IPS-18c (cell line): ENCODE measurements at regions not wholly inside any gene's neighbourhood (a gene's known extent, or its start where the extent isn't known, plus 50 kb on each side); places are given as distances from the start of the nearest gene placed in this dataset.
"Not testable (repeated sequence)": the region's sequence is repeated elsewhere in the genome, so short reads cannot be mapped to it uniquely, and the experiment has no call there.

Experiments used
- H3K4me3 ChIP-seq: 2 replicates; pipeline ENCODE4 v1.7.0; 2013; ENCODE audit warnings: low read depth, mild to moderate bottlenecking, low read length, moderate library complexity; ENCODE audit not compliant: insufficient read depth
- H3K9me3 ChIP-seq: one replicate; pipeline ENCODE4 v1.6.1; 2013; ENCODE audit warnings: mild to moderate bottlenecking, low read length, moderate library complexity; ENCODE audit not compliant: control insufficient read depth, insufficient read depth

DNA sequence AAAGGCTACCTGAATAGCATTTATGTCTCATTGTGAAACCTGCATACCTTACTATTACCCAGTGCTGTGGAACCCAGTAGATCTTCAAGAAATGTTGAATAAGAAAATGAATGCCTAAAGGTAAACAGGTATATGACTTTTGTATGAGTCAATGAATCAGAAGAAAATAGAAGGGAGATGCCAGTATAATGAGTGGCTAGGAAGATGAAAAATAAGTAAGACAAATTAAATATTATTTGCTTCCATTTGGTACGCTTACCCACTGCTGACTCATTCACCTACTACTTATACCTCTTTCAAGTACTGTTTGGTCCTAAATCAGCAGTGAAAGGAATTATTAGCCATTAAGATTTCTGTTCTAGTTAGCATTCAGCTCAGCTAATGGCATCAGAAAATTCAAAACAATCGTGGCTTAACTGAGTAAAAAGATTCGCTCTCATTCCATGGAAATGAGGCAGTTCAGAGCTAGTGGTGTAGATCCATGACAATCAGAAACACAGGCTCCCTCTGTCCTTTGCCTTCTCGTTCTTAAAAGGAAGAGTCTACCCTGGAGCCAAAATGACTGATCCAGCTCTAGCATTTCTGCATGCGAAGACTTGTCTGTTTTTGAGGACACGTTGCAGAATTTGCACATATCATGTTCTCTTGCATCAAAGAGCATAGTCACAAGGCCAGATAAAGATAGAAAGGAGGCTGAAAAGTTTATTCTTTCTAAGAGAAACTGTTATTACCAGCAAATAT lies 705.8 kb upstream of the USP15 start:
- H3K9me3 ChIP-seq = no peaks in the 10 kb centered on the region
- no peak overlapping the region for H3K4me3 ChIP-seq

DNA sequence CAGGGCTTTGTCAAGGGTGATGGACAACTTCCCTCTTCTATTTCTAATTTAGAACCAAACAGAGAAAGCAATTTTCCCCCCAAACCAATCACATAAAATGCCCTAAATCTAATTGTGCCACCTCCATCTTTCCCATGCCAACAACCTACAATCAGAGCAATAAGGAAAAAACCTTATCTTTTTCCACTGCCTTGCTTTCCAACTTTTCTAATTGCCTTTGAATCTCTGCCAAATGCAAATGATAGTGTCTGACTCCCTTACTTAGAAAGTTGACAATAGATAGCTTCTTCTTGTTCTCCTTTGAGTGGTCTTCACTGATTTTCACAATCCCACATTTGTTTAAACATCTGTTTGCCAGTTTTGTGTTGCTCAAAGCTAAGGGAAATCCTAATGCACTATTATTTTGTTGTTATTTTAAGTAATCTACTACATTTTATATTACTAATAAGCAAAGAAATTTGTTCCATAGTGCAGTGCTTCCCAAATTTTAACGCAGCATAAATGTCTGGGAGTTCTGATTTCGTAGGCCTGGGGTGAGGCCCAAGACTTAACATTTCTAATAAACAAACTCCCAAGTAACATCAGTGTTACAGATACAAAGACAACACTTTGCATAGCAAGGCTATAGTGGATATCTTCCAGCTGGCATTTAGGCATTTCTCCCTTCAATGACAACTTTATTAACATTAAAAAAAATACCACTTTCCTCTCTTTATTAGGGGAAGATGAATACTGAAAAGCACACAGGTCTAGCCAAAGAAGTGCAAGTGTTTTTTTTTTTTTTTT lies 696.3 kb upstream of the USP15 start:
- Histone ChIP-seq H3K4me3 (no peak overlapping the region), H3K9me3 (no peaks in the 10 kb centered on the region)

DNA sequence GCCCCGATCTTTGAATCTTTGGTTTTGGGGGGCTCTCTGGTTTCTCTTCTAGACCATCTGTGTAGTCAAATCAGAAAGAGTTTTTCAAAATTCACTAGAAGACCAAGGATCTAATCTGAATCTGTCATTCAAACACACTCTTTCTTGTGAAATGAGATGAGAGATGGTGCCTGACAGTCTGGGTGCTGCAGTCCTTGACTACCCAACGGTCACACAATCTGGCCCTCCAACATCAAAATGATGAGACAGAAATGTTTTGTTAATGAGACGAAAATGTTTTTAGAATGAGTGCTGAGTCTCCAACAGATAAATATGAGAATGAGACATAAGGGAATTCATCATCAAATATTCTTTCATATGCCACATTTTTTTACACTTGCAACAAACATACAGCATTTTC lies 695.7 kb upstream of the USP15 start:
- no peaks in the 10 kb centered on the region for H3K9me3 ChIP-seq
- no peak overlapping the region for H3K4me3 ChIP-seq

DNA sequence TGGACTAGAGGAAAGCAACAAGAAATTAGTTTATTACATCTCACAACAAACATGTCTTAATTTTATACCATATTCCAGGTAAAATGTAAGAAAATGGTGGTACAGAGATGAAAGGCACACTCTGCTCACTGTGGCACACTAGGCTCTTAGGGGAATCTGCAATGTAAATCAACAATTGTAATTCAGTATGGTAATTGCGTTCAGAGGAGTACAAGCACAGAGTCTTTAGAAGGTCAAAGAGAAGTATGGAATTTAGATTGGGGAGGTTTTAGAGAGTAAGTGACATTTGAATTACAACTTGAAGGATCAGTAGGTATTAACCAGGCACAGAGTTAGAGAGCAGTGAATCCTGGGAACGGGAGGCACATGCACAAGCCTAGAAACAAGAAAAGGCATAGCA lies 694.0 kb upstream of the USP15 start:
- no peaks in the 10 kb centered on the region for H3K9me3 ChIP-seq
- H3K4me3 ChIP-seq = no peak overlapping the region

DNA sequence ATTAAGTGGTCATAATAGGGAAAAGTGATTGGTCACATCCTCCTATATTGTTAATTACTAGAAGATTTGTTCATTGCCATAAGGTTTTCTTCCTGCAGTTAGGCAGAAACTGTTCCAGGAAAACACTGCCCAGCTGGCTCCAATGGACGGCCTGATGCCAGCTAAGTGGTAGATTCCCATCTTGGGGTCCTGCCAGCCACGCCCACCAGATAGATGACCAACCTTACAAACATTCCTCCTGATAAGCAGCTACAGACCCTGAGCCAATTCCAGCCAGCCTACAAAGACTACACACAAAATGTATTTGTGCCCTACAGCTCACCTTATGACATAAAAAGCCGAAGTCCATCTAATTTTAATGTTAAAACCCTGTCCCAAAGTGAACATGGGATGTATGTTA lies 685.9 kb upstream of the USP15 start:
- Histone ChIP-seq H3K9me3 (no peaks in the 10 kb centered on the region), H3K4me3 (no peak overlapping the region)

DNA sequence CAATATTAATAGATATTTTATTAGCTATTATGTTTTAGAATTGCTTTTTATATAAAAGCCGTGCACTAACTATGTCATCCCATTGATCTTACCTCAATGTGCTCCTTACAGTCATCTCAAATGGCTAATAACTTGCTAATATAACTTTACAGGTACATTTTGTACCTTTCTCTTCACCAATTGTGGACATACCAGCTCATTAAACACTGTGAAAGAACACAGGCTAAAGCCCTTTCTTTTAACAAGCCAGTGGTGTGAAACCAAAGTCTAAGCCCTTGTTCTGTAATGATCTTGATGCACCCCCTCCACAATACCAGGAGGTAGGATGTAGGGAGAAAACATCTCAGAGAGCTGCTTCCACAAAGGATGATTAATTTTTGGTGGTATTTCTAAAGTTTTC lies 675.3 kb upstream of the USP15 start:
- no peak overlapping the region for H3K4me3 ChIP-seq

DNA sequence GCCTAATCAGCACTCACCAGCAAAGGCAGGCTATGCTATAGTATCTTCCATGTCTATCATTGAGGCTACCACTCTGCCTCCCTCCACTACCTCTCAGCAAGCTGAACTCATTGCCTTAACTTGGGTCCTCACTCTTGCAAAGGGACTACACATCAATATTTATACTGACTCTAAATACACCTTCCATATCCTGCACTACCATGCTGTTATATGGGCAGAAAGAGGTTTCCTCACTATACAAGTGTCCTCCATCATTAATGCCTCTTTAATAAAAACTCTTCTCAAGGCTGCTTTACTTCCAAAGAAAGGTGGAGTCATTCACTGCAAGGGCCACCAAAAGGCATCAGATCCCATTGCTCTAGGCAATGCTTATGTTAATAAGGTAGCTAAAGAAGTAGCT lies 669.3 kb upstream of the USP15 start:
- not testable (repeated sequence) for H3K9me3 ChIP-seq, H3K4me3 ChIP-seq

More for the DNA sequence above, 675.3 kb upstream of the USP15 start:
- peaks cover 3% of the 10 kb centered on the region for H3K9me3 ChIP-seq

DNA sequence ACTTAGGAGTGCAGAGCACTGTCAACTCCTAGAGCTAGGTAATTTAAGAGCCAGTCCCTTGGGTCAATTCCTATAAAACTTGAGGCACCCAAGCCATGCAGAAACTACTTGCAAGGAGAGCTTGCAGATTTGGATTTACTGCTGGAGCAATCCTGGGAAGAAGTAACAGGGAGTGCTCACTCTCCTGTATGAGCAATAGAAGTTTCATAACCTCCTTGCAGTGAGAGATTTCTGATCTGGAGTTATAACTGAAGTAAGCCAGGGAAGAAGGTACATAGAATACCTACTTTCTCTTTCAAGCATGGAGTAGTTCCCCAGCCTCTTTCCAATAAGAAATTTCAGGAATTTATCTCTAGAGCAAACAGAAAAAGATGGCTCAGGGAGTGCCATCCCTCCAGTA lies 650.1 kb upstream of the USP15 start:
- Histone ChIP-seq H3K4me3 (no peak overlapping the region), H3K9me3 (no peaks in the 10 kb centered on the region)

DNA sequence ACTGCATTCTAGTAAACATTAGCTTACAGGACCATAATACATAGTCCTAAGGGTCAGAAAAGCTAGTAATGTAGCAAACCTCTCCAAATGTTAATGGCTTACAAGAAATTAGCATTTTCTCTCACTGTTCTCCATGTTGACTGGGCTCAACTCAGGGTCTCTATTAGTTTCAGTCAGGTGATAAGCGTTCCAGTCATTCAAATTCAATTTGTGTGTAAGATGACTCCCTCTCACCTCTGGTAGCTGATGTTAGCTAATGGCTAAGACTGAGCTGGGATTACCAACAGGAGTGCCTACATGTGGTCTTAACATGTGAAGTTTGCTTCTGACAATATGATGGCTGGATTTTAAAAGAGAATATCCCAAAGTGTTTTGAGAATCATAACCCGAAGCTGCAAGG lies 630.5 kb upstream of the USP15 start:
- no peak overlapping the region for H3K4me3 ChIP-seq

DNA sequence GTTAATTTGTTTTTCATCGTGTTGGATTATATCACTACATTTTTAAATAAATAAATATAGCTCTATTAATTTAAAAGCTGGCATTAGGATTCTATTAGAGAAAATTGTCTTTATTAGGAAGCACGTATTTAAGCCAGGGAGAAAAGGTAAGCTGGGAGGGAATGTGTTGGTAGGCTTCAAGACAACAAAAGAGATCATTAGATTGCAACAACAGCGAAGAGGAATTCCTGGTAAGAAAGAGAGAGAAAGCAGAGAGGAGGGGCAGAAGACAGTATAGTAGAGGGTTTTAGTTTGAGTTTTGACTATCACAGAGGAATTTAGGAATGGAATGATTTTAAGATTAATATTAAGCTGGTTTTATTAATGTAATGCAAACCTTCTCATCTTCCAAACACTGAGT lies 613.6 kb upstream of the USP15 start:
- no peaks in the 10 kb centered on the region for H3K9me3 ChIP-seq

More for the DNA sequence above, 630.5 kb upstream of the USP15 start:
- no peaks in the 10 kb centered on the region for H3K9me3 ChIP-seq

DNA sequence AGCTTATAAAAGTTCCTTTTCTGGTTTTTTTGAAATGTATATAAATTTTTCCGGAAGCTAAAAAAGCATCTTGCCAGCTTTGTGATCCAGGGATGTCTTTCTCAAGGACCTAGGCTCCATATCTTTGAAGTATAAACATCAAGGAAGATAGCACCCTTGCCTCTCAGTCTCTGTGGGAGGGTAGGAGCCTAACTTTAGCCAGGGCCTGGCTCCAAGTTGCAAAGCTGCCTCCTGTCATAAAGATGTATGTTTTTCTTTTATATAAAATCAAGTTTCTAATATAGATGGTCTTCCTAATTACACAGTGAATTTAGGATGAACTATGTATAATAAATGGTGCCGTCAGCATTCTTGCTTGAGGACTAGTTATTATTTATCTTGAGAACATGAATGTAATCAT lies 612.6 kb upstream of the USP15 start:
- Histone ChIP-seq H3K9me3 (no peaks in the 10 kb centered on the region), H3K4me3 (no peak overlapping the region)

More for the DNA sequence above, 613.6 kb upstream of the USP15 start:
- no peak overlapping the region for H3K4me3 ChIP-seq

DNA sequence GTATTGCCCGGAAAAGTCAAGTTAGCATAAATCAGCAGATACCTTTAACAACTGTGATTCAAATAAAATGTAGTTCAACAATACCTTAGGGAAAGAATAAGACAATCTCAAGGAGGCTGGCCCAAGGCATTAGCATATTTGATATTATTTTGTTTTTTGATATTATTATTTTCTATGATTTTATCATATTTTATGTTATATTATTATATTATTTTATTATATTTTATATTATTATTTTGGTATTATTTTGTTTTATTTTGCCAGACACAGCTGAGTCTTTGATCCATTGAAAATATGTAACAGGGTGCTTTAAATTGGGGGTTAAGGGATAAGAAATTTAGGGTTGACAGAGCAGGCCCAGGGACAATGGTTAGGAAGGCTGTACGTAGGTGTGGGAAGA lies 607.9 kb upstream of the USP15 start:
- Histone ChIP-seq H3K4me3 (no peak overlapping the region), H3K9me3 (no peaks in the 10 kb centered on the region)

DNA sequence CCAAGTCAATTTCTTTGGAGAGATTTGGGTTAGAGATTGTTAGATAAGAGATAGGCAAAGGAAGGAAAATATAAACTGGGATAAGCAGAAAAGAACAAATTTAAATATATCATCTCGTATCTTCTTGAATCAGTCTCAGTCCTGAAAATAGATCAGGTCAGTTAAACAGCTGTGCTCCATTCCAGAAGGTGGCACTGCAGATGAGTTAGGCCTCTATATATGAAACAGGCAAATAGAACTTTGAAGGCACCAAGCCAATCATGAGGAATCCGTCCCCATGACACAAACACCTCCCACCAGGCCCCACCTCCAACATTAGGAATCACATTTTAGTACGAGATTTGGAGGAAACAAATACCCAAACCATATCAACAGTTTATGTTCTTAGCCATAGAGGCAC lies 605.5 kb upstream of the USP15 start:
- H3K4me3 ChIP-seq = no peak overlapping the region

DNA sequence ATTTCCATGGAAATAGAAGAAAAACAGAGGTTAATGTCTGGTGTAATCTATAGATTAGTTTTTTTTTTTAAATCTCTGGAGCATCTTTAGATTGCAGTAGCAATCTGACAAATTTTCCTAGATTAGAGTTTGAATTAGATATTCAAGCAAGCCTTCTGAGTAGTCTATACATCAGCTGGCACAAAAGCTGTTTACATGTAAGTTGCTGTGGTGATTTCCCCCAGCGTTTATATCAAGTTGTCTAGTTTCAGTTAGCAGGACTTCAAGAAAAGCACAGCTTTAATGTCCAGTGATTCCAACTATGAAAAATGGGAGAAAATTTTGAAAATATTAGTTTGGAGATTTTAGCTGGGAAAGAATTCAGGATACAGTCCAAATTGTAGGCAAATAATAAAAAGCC lies 605.0 kb upstream of the USP15 start:
- no peak overlapping the region for H3K4me3 ChIP-seq
- no peaks in the 10 kb centered on the region for H3K9me3 ChIP-seq

More for the DNA sequence above, 605.5 kb upstream of the USP15 start:
- no peaks in the 10 kb centered on the region for H3K9me3 ChIP-seq

DNA sequence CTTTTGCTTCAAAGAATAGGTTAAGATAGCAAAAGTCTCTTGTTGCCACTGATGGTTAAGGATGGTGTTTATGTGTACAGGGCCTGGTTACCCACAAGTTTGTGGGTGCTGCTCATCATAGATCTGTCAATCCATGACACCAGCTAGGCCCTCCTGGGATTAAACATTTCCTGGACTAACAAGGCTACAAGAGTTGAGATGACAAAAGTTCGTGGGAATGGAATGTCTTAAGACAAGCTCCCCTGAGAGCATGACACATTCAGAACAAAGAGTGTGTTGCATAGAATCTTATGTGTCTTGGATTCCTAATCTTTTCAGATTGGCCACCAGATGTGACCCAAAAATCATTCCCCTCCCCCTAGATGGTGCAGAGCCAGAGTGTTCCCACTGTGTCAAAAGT lies 592.5 kb upstream of the USP15 start:
- Histone ChIP-seq H3K9me3 (peaks cover 3% of the 10 kb centered on the region), H3K4me3 (no peak overlapping the region)

DNA sequence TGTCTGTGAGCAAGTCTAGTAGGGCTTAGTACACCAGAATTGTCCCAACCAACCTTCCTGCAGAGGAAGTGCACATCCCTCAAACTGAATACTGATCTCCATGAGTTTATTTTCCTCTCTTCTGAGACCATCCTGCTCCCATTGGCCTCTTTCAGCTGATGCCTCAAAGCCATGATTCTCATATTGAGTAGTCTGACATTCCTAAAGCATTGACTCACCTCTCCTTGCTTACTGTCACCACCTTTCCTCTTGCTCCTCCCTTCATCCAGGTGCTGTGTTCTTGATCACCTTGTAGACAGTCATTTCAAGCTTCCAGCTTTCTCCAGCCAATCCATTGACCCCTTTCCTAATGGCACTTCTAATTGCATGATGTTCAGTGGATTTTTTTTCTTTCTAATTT lies 583.7 kb upstream of the USP15 start:
- Histone ChIP-seq H3K4me3 (no peak overlapping the region), H3K9me3 (no peaks in the 10 kb centered on the region)

DNA sequence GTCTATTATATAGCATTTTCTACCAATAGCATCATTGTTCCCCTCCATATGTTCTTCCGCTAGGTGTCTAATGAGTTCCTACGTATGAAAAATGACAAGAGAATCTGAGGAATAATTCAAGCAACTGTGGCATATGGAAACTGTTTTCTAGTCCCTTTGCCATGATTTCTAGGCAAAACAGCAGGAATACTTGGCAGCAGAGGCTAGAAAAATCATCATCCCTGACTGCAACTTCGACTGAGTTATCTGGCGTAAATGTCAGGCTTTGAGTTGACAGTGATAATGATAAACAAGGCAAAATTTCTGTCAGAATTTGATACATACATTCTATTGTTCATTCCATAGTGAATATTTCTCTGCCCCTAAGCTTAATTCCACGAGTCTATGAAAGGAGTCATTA lies 572.8 kb upstream of the USP15 start:
- Histone ChIP-seq H3K4me3 (no peak overlapping the region), H3K9me3 (no peaks in the 10 kb centered on the region)

DNA sequence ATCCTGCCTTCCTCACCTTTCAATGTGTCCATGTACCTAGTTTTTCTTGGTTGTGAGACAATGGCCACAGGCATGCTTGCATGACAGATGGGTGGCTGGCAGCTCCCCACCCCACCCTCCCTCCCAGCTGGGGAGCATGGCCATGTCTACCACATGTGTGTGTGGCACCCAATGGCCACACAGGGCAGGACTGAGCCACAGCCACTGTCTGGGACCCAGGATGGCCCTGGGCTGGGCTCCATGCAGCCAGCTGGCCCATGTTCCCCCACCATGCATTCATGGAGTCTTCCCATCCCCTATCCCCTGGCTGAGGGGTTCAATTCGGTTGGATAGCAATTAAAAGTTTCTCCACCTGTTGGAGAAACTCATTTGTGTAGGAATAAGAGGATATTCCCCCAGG lies 566.0 kb upstream of the USP15 start:
- H3K9me3 ChIP-seq = peaks cover 2% of the 10 kb centered on the region
- H3K4me3 ChIP-seq = no peak overlapping the region; the same call in 1 of the 2 replicates
